H1 (cell line): ENCODE measurements at regions not wholly inside any gene's neighbourhood (a gene's known extent, or its start where the extent isn't known, plus 50 kb on each side); places are given as distances from the start of the nearest gene placed in this dataset.

ENCODE experiments used
- CTCF ChIA-PET: fragments of 300-600 bp; sonication (Branson Sonifier 250); formaldehyde crosslinking; loops from one replicate; lab custom pipeline; 2021; ENCODE audit not compliant: partially characterized antibody; lab: Charles Lee
- POLR2A ChIA-PET: fragments of 300-600 bp; sonication (Branson Sonifier 250); formaldehyde crosslinking; loops from one replicate; lab custom pipeline; 2021; ENCODE audit warnings: inconsistent platforms; ENCODE audit not compliant: partially characterized antibody; lab: Charles Lee
- DNase-seq, 2 experiments: peaks; one replicate each; pipeline versions ENCODE4 v3.0.0 to v3.0.0-alpha.2; 2010 to 2022; ENCODE audit warnings: low spot score in 2 of 2, low read depth in 1 of 2, mixed read lengths in 1 of 2
- FAIRE-seq: peaks from 2 replicates; lab custom pipeline; 2011; peaks lifted over from hg19 to GRCh38; lab: Jason Lieb, UNC
- H2AFZ ChIP-seq: 2 replicates; pipeline ENCODE4 v1.8.1; 2012; ENCODE audit warnings: low read length, inconsistent platforms
- H2AK5ac ChIP-seq: 2 replicates; pipeline ENCODE4 v1.6.1; 2013; ENCODE audit warnings: low read depth, low read length
- H2BK120ac ChIP-seq: replicated peaks from 2 replicates; pipeline ENCODE3; 2013; ENCODE audit warnings: low read depth, low read length, inconsistent platforms
- H2BK12ac ChIP-seq: 2 replicates; pipeline ENCODE4 v1.6.1; 2013; ENCODE audit warnings: low read depth, low read length
- H2BK15ac ChIP-seq: 2 replicates; pipeline ENCODE4 v1.6.1; 2013; ENCODE audit warnings: low read length
- H2BK20ac ChIP-seq: 2 replicates; pipeline ENCODE4 v1.6.1; 2013; ENCODE audit warnings: low read length
- H2BK5ac ChIP-seq: 2 replicates; pipeline ENCODE4 v1.6.1; 2013; ENCODE audit warnings: low read depth, low read length
- H3K14ac ChIP-seq: 2 replicates; pipeline ENCODE4 v1.6.1; 2013; ENCODE audit warnings: inconsistent platforms; ENCODE audit not compliant: insufficient read length
- H3K18ac ChIP-seq: 2 replicates; pipeline ENCODE4 v1.6.1; 2013; ENCODE audit warnings: low read length; ENCODE audit errors: extremely low read depth
- H3K23ac ChIP-seq: 2 replicates; pipeline ENCODE4 v1.6.1; 2013; ENCODE audit warnings: inconsistent platforms; ENCODE audit not compliant: insufficient read length
- H3K23me2 ChIP-seq: 2 replicates; pipeline ENCODE4 v1.6.1; 2013; ENCODE audit warnings: low read depth, low read length
- H3K27ac ChIP-seq: 2 replicates; pipeline ENCODE4 v1.6.1; 2011; ENCODE audit warnings: low read depth, low read length, inconsistent platforms
- H3K27me3 ChIP-seq, 4 experiments: replicated peaks in 1 of 4; 1 replicate in 1 of 4; 2 replicates in 3 of 4; pipeline versions ENCODE4 v1.6.1 to v1.8.1; 2011 to 2013; ENCODE audit warnings: low read length in 3 of 4, mild to moderate bottlenecking in 3 of 4, inconsistent platforms in 2 of 4, mixed read lengths in 2 of 4, moderate library complexity in 1 of 4; ENCODE audit not compliant: control insufficient read depth in 3 of 4, insufficient read depth in 3 of 4; ENCODE audit errors: extremely low read depth in 1 of 4
- H3K36me3 ChIP-seq, 4 experiments: 2 replicates each; pipeline versions ENCODE4 v1.6.1 to v1.8.1; 2011 to 2013; ENCODE audit warnings: mild to moderate bottlenecking in 4 of 4, low read length in 3 of 4, moderate library complexity in 2 of 4, control low read depth in 1 of 4, inconsistent platforms in 1 of 4; ENCODE audit not compliant: insufficient read depth in 4 of 4, control insufficient read depth in 2 of 4
- H3K4ac ChIP-seq: replicated peaks from 2 replicates; pipeline ENCODE3; 2013; ENCODE audit warnings: low read length, low read depth, mixed read lengths, inconsistent platforms; ENCODE audit not compliant: insufficient read length
- H3K4me1 ChIP-seq, 4 experiments: replicated peaks in 1 of 4; 1 replicate in 1 of 4; 2 replicates in 3 of 4; pipeline versions ENCODE4 v1.6.1 to v1.8.1; 2011 to 2013; ENCODE audit warnings: low read length in 3 of 4, inconsistent platforms in 2 of 4, mixed read lengths in 1 of 4; ENCODE audit not compliant: insufficient read depth in 4 of 4, control insufficient read depth in 3 of 4
- H3K4me2 ChIP-seq, 2 experiments: 2 replicates each; pipeline versions ENCODE4 v1.6.1 to v1.8.1; 2011 to 2013; ENCODE audit warnings: low read depth in 2 of 2, low read length in 2 of 2, control low read depth in 1 of 2, inconsistent platforms in 1 of 2, mild to moderate bottlenecking in 1 of 2; ENCODE audit not compliant: insufficient read depth in 1 of 2
- H3K4me3 ChIP-seq, 4 experiments: fragments of 200-600, 300-600 bp in 1 of 4; sonication (generic), shearing (Covaris generic), sonication (Bioruptor Twin) in 1 of 4; 2 replicates each; pipeline versions ENCODE4 v1.5.1 to v1.8.1; 2011 to 2016; ENCODE audit warnings: low read length in 4 of 4, low read depth in 3 of 4, control low read depth in 2 of 4, inconsistent platforms in 2 of 4, mild to moderate bottlenecking in 2 of 4, mixed read lengths in 1 of 4, moderate library complexity in 1 of 4; ENCODE audit not compliant: insufficient read depth in 2 of 4; ENCODE audit errors: extremely low read depth in 1 of 4
- H3K56ac ChIP-seq: replicated peaks from 2 replicates; pipeline ENCODE3; 2013; ENCODE audit warnings: low read depth, mild to moderate bottlenecking, mixed read lengths, low read length, inconsistent platforms; ENCODE audit not compliant: insufficient read length
- H3K79me1 ChIP-seq: 2 replicates; pipeline ENCODE4 v1.6.1; 2013; ENCODE audit warnings: low read depth, low read length, control low read depth
- H3K79me2 ChIP-seq, 2 experiments: 2 replicates each; pipeline versions ENCODE4 v1.6.1 to v1.8.1; 2012 to 2013; ENCODE audit warnings: low read length in 2 of 2, mild to moderate bottlenecking in 2 of 2, inconsistent platforms in 1 of 2; ENCODE audit not compliant: insufficient read depth in 2 of 2, control insufficient read depth in 1 of 2
- H3K9ac ChIP-seq, 4 experiments: replicated peaks in 1 of 4; 1 replicate in 1 of 4; 2 replicates in 3 of 4; pipeline versions ENCODE4 v1.6.1 to v1.8.1; 2011 to 2013; ENCODE audit warnings: low read depth in 3 of 4, low read length in 3 of 4, control low read depth in 2 of 4, mild to moderate bottlenecking in 2 of 4, moderate library complexity in 2 of 4, inconsistent platforms in 1 of 4; ENCODE audit errors: extremely low read depth in 1 of 4
- H3K9me3 ChIP-seq, 2 experiments: 2 replicates each; pipeline versions ENCODE4 v1.6.1 to v1.8.1; 2012 to 2013; ENCODE audit warnings: mild to moderate bottlenecking in 2 of 2, moderate library complexity in 2 of 2, control low read depth in 1 of 2, inconsistent platforms in 1 of 2, low read depth in 1 of 2, low read length in 1 of 2, mixed read lengths in 1 of 2; ENCODE audit not compliant: insufficient read depth in 2 of 2
- H4K20me1 ChIP-seq, 2 experiments: replicated peaks in 1 of 2; 2 replicates each; pipeline versions ENCODE3 to v1.8.1; 2011 to 2013; ENCODE audit warnings: inconsistent platforms in 2 of 2, low read length in 2 of 2, mild to moderate bottlenecking in 1 of 2; ENCODE audit not compliant: insufficient read depth in 2 of 2, control insufficient read depth in 1 of 2
- H4K5ac ChIP-seq: 2 replicates; pipeline ENCODE4 v1.6.1; 2013; ENCODE audit warnings: low read length, low read depth, mixed read lengths, inconsistent platforms; ENCODE audit not compliant: insufficient read length
- H4K8ac ChIP-seq: 2 replicates; pipeline ENCODE4 v1.8.0; 2013; ENCODE audit warnings: mild to moderate bottlenecking, moderate library complexity, low read length, inconsistent platforms; ENCODE audit not compliant: insufficient read depth; ENCODE audit errors: extremely low read depth
- H4K91ac ChIP-seq: replicated peaks from 2 replicates; pipeline ENCODE3; 2013; ENCODE audit warnings: low read length, mixed read lengths, inconsistent platforms; ENCODE audit not compliant: insufficient read length
- HDAC6 ChIP-seq: IDR thresholded peaks from one replicate; pipeline ENCODE4 v1.7.1; 2012; ENCODE audit warnings: low read depth, mild to moderate bottlenecking, inconsistent platforms, low read length, moderate library complexity
- POLR2AphosphoS5 ChIP-seq: IDR thresholded peaks from 2 replicates; pipeline ENCODE4 v1.6.1; 2011; ENCODE audit warnings: low read depth, low read length
- SP1 ChIP-seq: IDR thresholded peaks from 2 replicates; pipeline ENCODE4 v1.6.1; 2011; ENCODE audit warnings: low read depth, low read length
- WGBS, 2 experiments: shearing (Covaris generic) in 1 of 2; methylation state at CpG; one replicate each; pipeline versions ENCODE4 v1.1.6 to v1.1.7; 2013 to 2015; ENCODE audit warnings: low lambda C conversion rate in 2 of 2, mixed read lengths in 2 of 2, inconsistent platforms in 1 of 2, low coverage in 1 of 2, missing lambda C conversion rate in 1 of 2; ENCODE audit not compliant: insufficient replicate concordance in 2 of 2, insufficient coverage in 1 of 2, insufficient read length in 1 of 2; ENCODE audit errors: extremely low coverage in 1 of 2, missing lambda C conversion rate in 1 of 2; 5-methylcytosine and 5-hydroxymethylcytosine counted together
- TF ChIP-seq, protein P1 (sequence below): IDR thresholded peaks from 2 replicates; pipeline ENCODE4 v1.6.1; 2012; ENCODE audit warnings: low read length, inconsistent platforms

DNA sequence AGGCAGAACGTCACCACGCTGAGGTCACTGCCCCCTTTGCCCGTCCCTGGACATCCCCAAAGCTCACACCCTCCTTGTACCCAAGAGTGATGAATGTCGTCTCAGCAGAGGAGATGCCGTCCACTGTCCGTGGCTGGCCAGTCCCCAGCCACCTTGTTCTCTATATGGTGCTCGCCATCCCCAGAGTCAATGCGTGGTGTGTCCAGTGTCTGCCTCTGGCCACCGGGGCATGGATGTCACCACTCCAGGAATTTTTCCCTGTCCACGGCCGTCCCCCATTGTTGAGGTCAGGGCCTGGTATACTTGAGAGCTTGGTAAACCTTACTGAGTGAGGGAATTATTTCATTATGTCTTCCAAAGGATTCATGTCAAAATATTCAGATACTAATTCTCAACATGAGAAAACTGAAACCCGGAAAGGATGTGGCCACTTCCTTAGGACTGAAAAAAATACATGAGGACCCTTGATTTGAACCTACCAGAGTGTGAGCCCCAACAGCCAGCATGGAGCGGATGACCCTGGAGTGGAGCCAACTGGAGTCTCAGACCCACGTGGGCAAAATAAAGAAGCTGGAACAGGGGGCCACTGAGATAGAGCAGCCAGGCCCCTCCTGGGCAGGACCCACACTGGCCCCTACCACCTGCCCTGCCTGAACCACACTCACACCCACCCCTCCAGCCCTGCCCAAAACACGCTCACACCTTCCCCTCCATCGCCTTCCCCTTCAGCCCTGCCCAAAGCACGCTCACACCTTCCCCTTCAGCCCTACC lies 376.4 kb downstream of the BRD1 start:
- peak overlapping the region; percentile 27 for H3K4ac ChIP-seq
- peaks cover 0 to 18% (median 13%) of the 10 kb centered on the region in 4 experiments; a peak in 6 of 7 replicates for H3K4me1 ChIP-seq
- TF ChIP-seq SP1: no peak
- TF ChIP-seq, protein P1, sequence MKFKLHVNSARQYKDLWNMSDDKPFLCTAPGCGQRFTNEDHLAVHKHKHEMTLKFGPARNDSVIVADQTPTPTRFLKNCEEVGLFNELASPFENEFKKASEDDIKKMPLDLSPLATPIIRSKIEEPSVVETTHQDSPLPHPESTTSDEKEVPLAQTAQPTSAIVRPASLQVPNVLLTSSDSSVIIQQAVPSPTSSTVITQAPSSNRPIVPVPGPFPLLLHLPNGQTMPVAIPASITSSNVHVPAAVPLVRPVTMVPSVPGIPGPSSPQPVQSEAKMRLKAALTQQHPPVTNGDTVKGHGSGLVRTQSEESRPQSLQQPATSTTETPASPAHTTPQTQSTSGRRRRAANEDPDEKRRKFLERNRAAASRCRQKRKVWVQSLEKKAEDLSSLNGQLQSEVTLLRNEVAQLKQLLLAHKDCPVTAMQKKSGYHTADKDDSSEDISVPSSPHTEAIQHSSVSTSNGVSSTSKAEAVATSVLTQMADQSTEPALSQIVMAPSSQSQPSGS: no peak
- TF ChIP-seq POLR2AphosphoS5: no peak
- no peak for TF ChIP-seq HDAC6
- ChIA-PET CTCF (interaction anchor here (0.8 to 1.7 kb wide), 6 partner anchors 9 to 197 kb away, joined by 3 to 7 read pairs (median 4); no protein-coding TSS in a partner anchor), POLR2A (no interaction called here)
- peaks cover 18% of the 10 kb centered on the region for H3K23me2 ChIP-seq
- H3K27me3 ChIP-seq: peaks cover 2 to 26% (median 12%) of the 10 kb centered on the region in 4 experiments; a peak in 6 of 7 replicates
- H2BK12ac ChIP-seq: peak overlapping the region; percentile 97; the same call in 1 of the 2 replicates
- FAIRE-seq (no peak), DNase-seq (no peak)
- H3K36me3 ChIP-seq: no peaks in the 10 kb centered on the region; a peak in 1 of 8 replicates
- H3K14ac ChIP-seq: no peak overlapping the region
- H3K79me2 ChIP-seq: no peaks in the 10 kb centered on the region
- peak overlapping the region; percentile 50 for H2BK120ac ChIP-seq
- no peak overlapping the region for H4K5ac ChIP-seq
- no peaks in the 10 kb centered on the region; the same call in 1 of the 2 replicates for H3K79me1 ChIP-seq
- peak overlapping the region; percentile 97 for H2BK15ac ChIP-seq
- peak overlapping the region; percentile 32; the same call in 1 of the 2 replicates for H2BK5ac ChIP-seq
- 70% methylated on average over 17 of the region's 17 CpGs; no CpG with 5 or more reads in 1 of the 2 experiments for WGBS, 2 experiments
- H4K20me1 ChIP-seq: peaks cover 0 to 9% of the 10 kb centered on the region in 2 experiments
- peak overlapping the region; percentile 60 for H3K18ac ChIP-seq
- no peak overlapping the region for H3K23ac ChIP-seq
- peak overlapping the region; percentile 62 for H2BK20ac ChIP-seq
- H3K9me3 ChIP-seq: no peaks in the 10 kb centered on the region; a peak in 1 of 4 replicates
- H3K56ac ChIP-seq: no peak overlapping the region
- H2AFZ ChIP-seq: no peak overlapping the region
- H3K9ac ChIP-seq: no peak overlapping the region
- peak overlapping the region; percentile 93; the same call in 1 of the 2 replicates for H2AK5ac ChIP-seq
- H3K4me2 ChIP-seq: peak overlapping the region; percentile 68 to 76
- H3K4me3 ChIP-seq: peak overlapping the region in 2 of 4 experiments; percentile 1 to 42; a peak in 3 of 8 replicates
- no peak overlapping the region for H4K8ac ChIP-seq
- no peak overlapping the region for H3K27ac ChIP-seq
- peak overlapping the region; percentile 8 for H4K91ac ChIP-seq
